ENCODE measurements at regions not wholly inside any gene's neighbourhood (a gene's known extent, or its start where the extent isn't known, plus 50 kb on each side); places are given as distances from the start of the nearest gene placed in this dataset.
"Not testable (repeated sequence)": the region's sequence is repeated elsewhere in the genome, so short reads cannot be mapped to it uniquely, and the experiment has no call there.

GRCh38 chr11:38759394-38759793, 2161.4 kb upstream of the RAG2 start:
- H3K27ac ChIP-seq: no peak overlapping the region

GRCh38 chr11:38756537-38756936, 2158.5 kb upstream of the RAG2 start:
- H3K4me1 ChIP-seq: no peaks in the 10 kb centered on the region
- no peak overlapping the region for H3K27ac ChIP-seq
- intact Hi-C loops (cut with DNase I): no loop called here
- 92 to 93% methylated on average over 6 of the region's 6 CpGs for WGBS, 2 donors
- no peaks in the 10 kb centered on the region for H3K27me3 ChIP-seq
- no peaks in the 10 kb centered on the region for H3K36me3 ChIP-seq
- TF ChIP-seq CTCF (IDR thresholded peaks at IDR 0.05): no peak
- no peak for TF ChIP-seq POLR2A (IDR thresholded peaks at IDR 0.05)
- no peaks in the 10 kb centered on the region for H3K9me3 ChIP-seq
- H3K4me3 ChIP-seq (replicated peaks in 1 of 3): no peak overlapping the region
- no peak for DNase-seq

More at GRCh38 chr11:38759394-38759793, 2161.4 kb upstream of the RAG2 start:
- intact Hi-C loops (cut with DNase I): no loop called here
- Histone ChIP-seq H3K9me3 (no peaks in the 10 kb centered on the region), H3K4me1 (no peaks in the 10 kb centered on the region), H3K27me3 (no peaks in the 10 kb centered on the region), H3K36me3 (no peaks in the 10 kb centered on the region), H3K4me3 (replicated peaks in 1 of 3) (no peak overlapping the region)
- TF ChIP-seq POLR2A (IDR thresholded peaks at IDR 0.05) (no peak), CTCF (IDR thresholded peaks at IDR 0.05) (no peak)
- no peak for DNase-seq

GRCh38 chr11:38751421-38751820, 2153.4 kb upstream of the RAG2 start:
- DNase-seq: no peak
- intact Hi-C loops (cut with DNase I): no loop called here
- Histone ChIP-seq H3K27me3 (no peaks in the 10 kb centered on the region), H3K4me1 (no peaks in the 10 kb centered on the region), H3K36me3 (no peaks in the 10 kb centered on the region), H3K27ac (no peak overlapping the region), H3K4me3 (replicated peaks in 1 of 3) (no peak overlapping the region), H3K9me3 (no peaks in the 10 kb centered on the region)
- TF ChIP-seq CTCF (IDR thresholded peaks at IDR 0.05): no peak
- no peak for TF ChIP-seq POLR2A (IDR thresholded peaks at IDR 0.05)
- 59 to 76% methylated on average over 2 of the region's 2 CpGs for WGBS, 2 donors

- WGBS, 2 donors: 92 to 95% methylated on average over 2 of the region's 2 CpGs
- H3K27ac ChIP-seq; intact Hi-C loops (cut with DNase I): not testable (repeated sequence)
These were observed 2148.5 kb upstream of the RAG2 start for GRCh38 chr11:38746516-38746915.

GRCh38 chr11:38723361-38723760, 2125.3 kb upstream of the RAG2 start:
- 83 to 89% methylated on average over 1 of the region's 1 CpG for WGBS, 2 donors
- no peak overlapping the region for H3K4me3 ChIP-seq (replicated peaks in 1 of 3)
- H3K27me3 ChIP-seq: no peaks in the 10 kb centered on the region
- intact Hi-C loops (cut with DNase I): no loop called here
- DNase-seq: no peak
- peaks cover 0 to 4% of the 10 kb centered on the region in 2 donors for H3K4me1 ChIP-seq
- TF ChIP-seq CTCF (IDR thresholded peaks at IDR 0.05) (no peak), POLR2A (IDR thresholded peaks at IDR 0.05) (no peak)
- H3K36me3 ChIP-seq: no peaks in the 10 kb centered on the region
- H3K27ac ChIP-seq: no peak overlapping the region
- H3K9me3 ChIP-seq: no peaks in the 10 kb centered on the region

More at GRCh38 chr11:38746516-38746915, 2148.5 kb upstream of the RAG2 start:
- DNase-seq; H3K36me3 ChIP-seq; H3K9me3 ChIP-seq; H3K27me3 ChIP-seq; H3K4me3 ChIP-seq (replicated peaks in 1 of 3); H3K4me1 ChIP-seq: not testable (repeated sequence)
